Hepatocyte (in vitro differentiated cells): ENCODE measurements at regions not wholly inside any gene's neighbourhood (a gene's known extent, or its start where the extent isn't known, plus 50 kb on each side); places are given as distances from the start of the nearest gene placed in this dataset.

Experiments
- DNase-seq: peaks from one replicate; pipeline ENCODE4 v3.0.0-alpha.2; 2016; ENCODE audit warnings: low spot score
- H2AFZ ChIP-seq: fragments of 200-600 bp; sonication (generic); 2 replicates; pipeline ENCODE4 v1.6.0; 2016; ENCODE audit warnings: antibody characterized with exemption, mild to moderate bottlenecking
- H3K27ac ChIP-seq: fragments of 200-600 bp; sonication (generic); 2 replicates; pipeline ENCODE4 v1.5.1; 2016; ENCODE audit warnings: mild to moderate bottlenecking
- H3K27me3 ChIP-seq: fragments of 200-600 bp; sonication (generic); 2 replicates; pipeline ENCODE4 v1.6.1; 2016
- H3K36me3 ChIP-seq: fragments of 200-600 bp; sonication (generic); replicated peaks from 2 replicates; pipeline ENCODE4 v1.5.1; 2016; ENCODE audit warnings: low read depth; ENCODE audit not compliant: insufficient read depth
- H3K4me1 ChIP-seq: fragments of 200-600 bp; sonication (generic); 2 replicates; pipeline ENCODE4 v1.5.1; 2016; ENCODE audit warnings: mild to moderate bottlenecking, moderate library complexity; ENCODE audit not compliant: insufficient read depth
- H3K4me2 ChIP-seq: fragments of 200-600 bp; sonication (generic); 2 replicates; pipeline ENCODE4 v1.6.0; 2016
- H3K4me3 ChIP-seq: fragments of 200-600 bp; sonication (generic); 2 replicates; pipeline ENCODE4 v1.5.1; 2016; ENCODE audit warnings: mild to moderate bottlenecking
- H3K79me2 ChIP-seq: fragments of 200-600 bp; sonication (generic); 2 replicates; pipeline ENCODE4 v1.6.0; 2017; ENCODE audit warnings: mild to moderate bottlenecking
- H3K9me2 ChIP-seq: fragments of 200-600 bp; sonication (generic); replicated peaks from 2 replicates; pipeline ENCODE4 v1.6.0; 2017; ENCODE audit warnings: mild to moderate bottlenecking; ENCODE audit not compliant: insufficient read depth
- H3K9me3 ChIP-seq: fragments of 200-600 bp; sonication (generic); 2 replicates; pipeline ENCODE4 v1.5.1; 2016; ENCODE audit warnings: low read depth, mild to moderate bottlenecking
- H4K20me1 ChIP-seq: fragments of 200-600 bp; sonication (generic); 2 replicates; pipeline ENCODE4 v1.6.0; 2016; ENCODE audit warnings: mild to moderate bottlenecking; ENCODE audit not compliant: insufficient read depth, poor library complexity, severe bottlenecking
- EZH2 ChIP-seq: fragments of 200-600 bp; sonication (generic); IDR thresholded peaks from 2 replicates; pipeline ENCODE4 v1.6.1; 2016; ENCODE audit warnings: antibody characterized with exemption, mild to moderate bottlenecking, borderline replicate concordance
- EZH2phosphoT487 ChIP-seq: fragments of 200-600 bp; sonication (generic); IDR thresholded peaks from one replicate; pipeline ENCODE4 v1.6.1; 2018; ENCODE audit warnings: antibody characterized with exemption, mild to moderate bottlenecking, low read depth, moderate library complexity; ENCODE audit not compliant: unreplicated experiment, severe bottlenecking
- WGBS: methylation state at CpG from one replicate; pipeline ENCODE4 v1.1.6; 2016; ENCODE audit warnings: low lambda C conversion rate; ENCODE audit errors: missing lambda C conversion rate; 5-methylcytosine and 5-hydroxymethylcytosine counted together
- TF ChIP-seq, protein P1 (sequence below): fragments of 200-600 bp; sonication (generic); IDR thresholded peaks from 2 replicates; pipeline ENCODE4 v1.5.1; 2016; ENCODE audit warnings: antibody characterized with exemption, mild to moderate bottlenecking; ENCODE audit not compliant: poor library complexity

DNA sequence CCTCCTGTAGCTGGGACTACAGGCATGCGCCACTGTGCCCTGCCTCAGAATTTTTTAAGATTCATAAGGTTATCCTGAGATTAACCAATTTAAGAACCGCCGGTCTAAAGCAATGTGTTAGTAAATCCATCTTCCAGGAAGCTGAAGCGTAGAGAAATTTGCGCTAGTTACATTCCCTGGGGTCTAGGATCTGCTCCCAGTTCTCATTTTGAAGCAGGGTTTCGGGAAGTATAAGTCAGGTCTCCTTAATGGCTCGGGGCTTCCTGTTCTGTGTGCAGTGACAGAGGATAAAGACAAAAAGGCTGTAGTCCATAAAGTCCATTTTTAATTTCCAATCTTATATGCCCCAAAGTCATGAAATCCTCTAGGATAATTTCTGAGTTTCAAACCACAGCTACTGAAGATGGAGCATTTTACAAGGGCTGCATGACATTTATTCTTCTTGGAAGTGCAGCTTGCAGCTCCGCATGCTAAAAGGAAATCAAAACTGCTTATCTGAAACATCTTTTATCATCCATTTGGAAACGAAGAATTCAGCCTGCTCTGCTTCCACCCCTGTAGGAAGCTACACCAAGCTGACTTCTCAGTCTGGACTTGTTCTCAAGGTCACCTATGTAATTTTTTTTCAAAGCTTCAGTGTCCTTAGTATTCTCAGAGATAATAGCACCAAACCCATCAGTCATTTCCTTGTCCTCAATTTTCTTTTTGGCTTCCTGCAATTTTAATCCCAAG is 326.1 kb downstream of the PRL start:
- Histone ChIP-seq H3K27ac (no peak overlapping the region), H3K9me2 (no peaks in the 10 kb centered on the region), H3K36me3 (no peaks in the 10 kb centered on the region), H3K9me3 (no peaks in the 10 kb centered on the region), H3K27me3 (no peaks in the 10 kb centered on the region), H4K20me1 (no peaks in the 10 kb centered on the region), H3K4me1 (peaks cover 30% of the 10 kb centered on the region), H2AFZ (no peak overlapping the region), H3K79me2 (no peaks in the 10 kb centered on the region), H3K4me2 (peak overlapping the region; percentile 1), H3K4me3 (no peak overlapping the region)
- DNase-seq: no peak
- WGBS: 56% methylated on average over 9 of the region's 9 CpGs
- no peak for TF ChIP-seq EZH2

- no peaks in the 10 kb centered on the region for H3K36me3 ChIP-seq
- WGBS: 87% methylated on average over 1 of the region's 1 CpG
- H3K4me1 ChIP-seq: peaks cover 30% of the 10 kb centered on the region
- TF ChIP-seq EZH2phosphoT487 (no peak), EZH2 (no peak)
- TF ChIP-seq, protein P1, sequence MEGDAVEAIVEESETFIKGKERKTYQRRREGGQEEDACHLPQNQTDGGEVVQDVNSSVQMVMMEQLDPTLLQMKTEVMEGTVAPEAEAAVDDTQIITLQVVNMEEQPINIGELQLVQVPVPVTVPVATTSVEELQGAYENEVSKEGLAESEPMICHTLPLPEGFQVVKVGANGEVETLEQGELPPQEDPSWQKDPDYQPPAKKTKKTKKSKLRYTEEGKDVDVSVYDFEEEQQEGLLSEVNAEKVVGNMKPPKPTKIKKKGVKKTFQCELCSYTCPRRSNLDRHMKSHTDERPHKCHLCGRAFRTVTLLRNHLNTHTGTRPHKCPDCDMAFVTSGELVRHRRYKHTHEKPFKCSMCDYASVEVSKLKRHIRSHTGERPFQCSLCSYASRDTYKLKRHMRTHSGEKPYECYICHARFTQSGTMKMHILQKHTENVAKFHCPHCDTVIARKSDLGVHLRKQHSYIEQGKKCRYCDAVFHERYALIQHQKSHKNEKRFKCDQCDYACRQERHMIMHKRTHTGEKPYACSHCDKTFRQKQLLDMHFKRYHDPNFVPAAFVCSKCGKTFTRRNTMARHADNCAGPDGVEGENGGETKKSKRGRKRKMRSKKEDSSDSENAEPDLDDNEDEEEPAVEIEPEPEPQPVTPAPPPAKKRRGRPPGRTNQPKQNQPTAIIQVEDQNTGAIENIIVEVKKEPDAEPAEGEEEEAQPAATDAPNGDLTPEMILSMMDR: no peak
- no peak overlapping the region for H3K4me3 ChIP-seq
- no peak overlapping the region for H3K27ac ChIP-seq
- no peaks in the 10 kb centered on the region for H3K9me2 ChIP-seq
- no peaks in the 10 kb centered on the region for H3K79me2 ChIP-seq
- H2AFZ ChIP-seq: no peak overlapping the region
- DNase-seq: no peak
- peak overlapping the region; percentile 1 for H3K4me2 ChIP-seq
- H3K27me3 ChIP-seq: no peaks in the 10 kb centered on the region
- H3K9me3 ChIP-seq: no peaks in the 10 kb centered on the region
- H4K20me1 ChIP-seq: no peaks in the 10 kb centered on the region
These were observed 325.3 kb downstream of the PRL start for GRCh38 chr6:21971541-21971940.

DNA sequence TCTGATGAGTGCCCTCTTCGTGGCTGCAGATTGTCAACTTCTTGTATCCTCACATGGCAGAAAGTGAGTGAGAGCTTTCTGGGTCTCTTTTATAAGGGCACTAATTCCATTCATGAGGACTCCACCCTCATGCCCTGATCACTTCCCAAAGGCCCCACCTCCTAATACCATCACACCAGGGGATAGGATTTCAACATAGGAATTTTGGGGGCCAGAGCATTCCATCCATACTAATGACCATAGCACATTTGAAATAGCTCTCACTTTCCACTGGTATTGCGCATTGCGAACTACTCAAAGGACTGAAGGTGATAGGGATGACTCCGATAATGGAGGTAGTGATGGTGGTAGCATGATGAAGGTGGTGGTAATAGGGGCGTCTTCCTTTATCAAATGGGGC is 324.3 kb downstream of the PRL start:
- H3K79me2 ChIP-seq: no peaks in the 10 kb centered on the region
- H3K4me3 ChIP-seq: no peak overlapping the region
- no peak overlapping the region for H3K27ac ChIP-seq
- WGBS: 91% methylated on average over 5 of the region's 5 CpGs
- H3K27me3 ChIP-seq: no peaks in the 10 kb centered on the region
- no peaks in the 10 kb centered on the region for H3K36me3 ChIP-seq
- no peak for DNase-seq
- peaks cover 24% of the 10 kb centered on the region for H3K4me1 ChIP-seq
- H3K9me2 ChIP-seq: no peaks in the 10 kb centered on the region
- no peaks in the 10 kb centered on the region for H4K20me1 ChIP-seq
- TF ChIP-seq EZH2phosphoT487: no peak
- no peak for TF ChIP-seq EZH2
- TF ChIP-seq, protein P1: no peak
- H3K9me3 ChIP-seq: no peaks in the 10 kb centered on the region
- no peak overlapping the region for H2AFZ ChIP-seq
- no peak overlapping the region for H3K4me2 ChIP-seq

DNA sequence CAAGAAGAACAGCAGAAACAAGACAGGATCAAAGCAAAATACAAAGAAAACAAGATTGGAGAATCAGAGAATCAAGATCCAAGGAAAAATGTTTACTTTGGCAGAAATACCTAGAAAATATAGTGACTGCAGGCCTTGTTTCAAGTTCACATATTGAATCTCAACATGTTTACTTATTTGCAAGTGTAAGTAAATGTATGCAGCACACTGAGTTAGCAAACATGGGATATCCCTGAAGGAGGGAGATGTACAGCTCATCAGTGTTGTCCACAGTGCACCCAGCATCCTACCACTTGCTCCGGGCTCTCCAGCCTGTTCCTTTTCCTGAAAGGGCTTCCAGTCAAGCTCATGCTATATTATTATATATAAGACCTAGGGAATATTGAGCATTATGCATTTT is 319.5 kb downstream of the PRL start:
- Histone ChIP-seq H4K20me1 (no peaks in the 10 kb centered on the region), H3K4me1 (no peaks in the 10 kb centered on the region), H3K4me2 (no peak overlapping the region), H3K79me2 (no peaks in the 10 kb centered on the region), H3K36me3 (no peaks in the 10 kb centered on the region), H2AFZ (no peak overlapping the region), H3K4me3 (no peak overlapping the region), H3K9me2 (no peaks in the 10 kb centered on the region), H3K27me3 (no peaks in the 10 kb centered on the region), H3K27ac (no peak overlapping the region), H3K9me3 (no peaks in the 10 kb centered on the region)
- TF ChIP-seq EZH2 (no peak), EZH2phosphoT487 (no peak)
- TF ChIP-seq, protein P1: no peak
- no peak for DNase-seq
- WGBS: 96% methylated on average over 1 of the region's 1 CpG
